Keratinocyte (primary cell): ENCODE measurements at regions not wholly inside any gene's neighbourhood (a gene's known extent, or its start where the extent isn't known, plus 50 kb on each side); places are given as distances from the start of the nearest gene placed in this dataset.

Source experiments
- DNase-seq: peaks from one replicate; pipeline ENCODE4 v3.0.0-alpha.2; 2011; ENCODE audit warnings: low read depth, missing footprints, low spot score
- FAIRE-seq: peaks from 2 replicates; lab custom pipeline; 2011; peaks lifted over from hg19 to GRCh38; lab: Jason Lieb, UNC
- H2AFZ ChIP-seq: 2 replicates; pipeline ENCODE4 v1.6.0; 2012; ENCODE audit warnings: low read length, control low read depth, inconsistent platforms; ENCODE audit not compliant: control insufficient read depth
- H3K27ac ChIP-seq: 2 replicates; pipeline ENCODE4 v1.5.1; 2011; ENCODE audit warnings: low read length; ENCODE audit not compliant: control insufficient read depth, insufficient read depth
- H3K27me3 ChIP-seq: 3 replicates; pipeline ENCODE4 v1.6.0; 2011; ENCODE audit warnings: low read length; ENCODE audit not compliant: control insufficient read depth, insufficient read depth; ENCODE audit errors: extremely low read depth
- H3K36me3 ChIP-seq, 2 experiments: 2 replicates in 1 of 2; 3 replicates in 1 of 2; pipeline ENCODE4 v1.5.1; 2011; ENCODE audit warnings: low read length in 2 of 2, mild to moderate bottlenecking in 1 of 2; ENCODE audit not compliant: control insufficient read depth in 2 of 2, insufficient read depth in 2 of 2; ENCODE audit errors: extremely low read depth in 1 of 2
- H3K4me1 ChIP-seq: 3 replicates; pipeline ENCODE4 v1.5.1; 2011; ENCODE audit warnings: low read length; ENCODE audit not compliant: control insufficient read depth, insufficient read depth; ENCODE audit errors: extremely low read depth
- H3K4me2 ChIP-seq: 3 replicates; pipeline ENCODE4 v1.6.0; 2011; ENCODE audit warnings: low read depth, low read length; ENCODE audit not compliant: control insufficient read depth, insufficient read depth; ENCODE audit errors: extremely low read depth
- H3K4me3 ChIP-seq, 3 experiments: fragments of 200-600 bp in 1 of 3; sonication (generic) in 1 of 3; 2 replicates in 2 of 3; 3 replicates in 1 of 3; pipeline ENCODE4 v1.5.1; 2011 to 2016; ENCODE audit warnings: low read length in 3 of 3, mild to moderate bottlenecking in 3 of 3, control low read depth in 2 of 3, inconsistent platforms in 1 of 3, low read depth in 1 of 3, mixed read lengths in 1 of 3, mixed run types in 1 of 3, moderate library complexity in 1 of 3; ENCODE audit not compliant: control insufficient read depth in 2 of 3, insufficient read depth in 2 of 3; ENCODE audit errors: extremely low read depth in 1 of 3
- H3K79me2 ChIP-seq: 2 replicates; pipeline ENCODE4 v1.6.0; 2012; ENCODE audit warnings: low read length; ENCODE audit not compliant: control insufficient read depth, insufficient read depth
- H3K9ac ChIP-seq: 3 replicates; pipeline ENCODE4 v1.6.0; 2011; ENCODE audit warnings: low read length; ENCODE audit not compliant: control insufficient read depth, insufficient read depth; ENCODE audit errors: extremely low read depth
- H3K9me1 ChIP-seq: 3 replicates; pipeline ENCODE4 v1.6.0; 2011; ENCODE audit warnings: low read length; ENCODE audit not compliant: control insufficient read depth, insufficient read depth; ENCODE audit errors: extremely low read depth
- H3K9me3 ChIP-seq: 2 replicates; pipeline ENCODE4 v1.5.1; 2012; ENCODE audit warnings: low read depth, low read length; ENCODE audit not compliant: control insufficient read depth
- H4K20me1 ChIP-seq: 3 replicates; pipeline ENCODE4 v1.6.0; 2011; ENCODE audit warnings: low read length; ENCODE audit not compliant: control insufficient read depth, insufficient read depth; ENCODE audit errors: extremely low read depth
- EZH2 ChIP-seq: IDR thresholded peaks from one replicate; pipeline ENCODE4 v1.6.1; 2012; ENCODE audit warnings: inconsistent platforms, mild to moderate bottlenecking, low read length, moderate library complexity
- dilution Hi-C: fragments of 300-500 bp; cut with MboI; formaldehyde crosslinking; loops from one replicate; pipeline ENCODE4 v1.7.0; 2020; ENCODE audit warnings: low sequenced_read_pairs; ENCODE audit not compliant: extremely low pct_ligation_motif_present
- TF ChIP-seq, protein P1 (sequence below), 3 experiments: IDR thresholded peaks in 1 of 3; conservative IDR thresholded peaks in 1 of 3; optimal IDR thresholded peaks in 1 of 3; 2 replicates in 2 of 3; 3 replicates in 1 of 3; pipeline versions ENCODE3 to v1.5.1; 2011; ENCODE audit warnings: low read length in 3 of 3, mild to moderate bottlenecking in 3 of 3, moderate library complexity in 2 of 3, control low read depth in 1 of 3, inconsistent platforms in 1 of 3; ENCODE audit not compliant: insufficient read depth in 2 of 3; ENCODE audit errors: extremely low read depth in 1 of 3

GRCh38 chr6:147627411-147627810, 118.9 kb downstream of the SAMD5 start:
- no peaks in the 10 kb centered on the region for H3K36me3 ChIP-seq
- no peaks in the 10 kb centered on the region for H3K4me1 ChIP-seq
- no peak overlapping the region for H2AFZ ChIP-seq
- H3K9me1 ChIP-seq = no peaks in the 10 kb centered on the region
- no peak for FAIRE-seq
- H3K79me2 ChIP-seq = no peaks in the 10 kb centered on the region
- no peaks in the 10 kb centered on the region for H3K9me3 ChIP-seq
- H3K27me3 ChIP-seq = no peaks in the 10 kb centered on the region
- H4K20me1 ChIP-seq = no peaks in the 10 kb centered on the region
- dilution Hi-C loops = no loop called here
- no peak for DNase-seq
- no peak overlapping the region for H3K4me2 ChIP-seq
- no peak overlapping the region for H3K9ac ChIP-seq
- no peak for TF ChIP-seq EZH2
- H3K4me3 ChIP-seq = no peak overlapping the region
- no peak overlapping the region for H3K27ac ChIP-seq

GRCh38 chr6:147633191-147633590, 124.7 kb downstream of the SAMD5 start:
- dilution Hi-C loops = no loop called here
- no peak for FAIRE-seq

DNA sequence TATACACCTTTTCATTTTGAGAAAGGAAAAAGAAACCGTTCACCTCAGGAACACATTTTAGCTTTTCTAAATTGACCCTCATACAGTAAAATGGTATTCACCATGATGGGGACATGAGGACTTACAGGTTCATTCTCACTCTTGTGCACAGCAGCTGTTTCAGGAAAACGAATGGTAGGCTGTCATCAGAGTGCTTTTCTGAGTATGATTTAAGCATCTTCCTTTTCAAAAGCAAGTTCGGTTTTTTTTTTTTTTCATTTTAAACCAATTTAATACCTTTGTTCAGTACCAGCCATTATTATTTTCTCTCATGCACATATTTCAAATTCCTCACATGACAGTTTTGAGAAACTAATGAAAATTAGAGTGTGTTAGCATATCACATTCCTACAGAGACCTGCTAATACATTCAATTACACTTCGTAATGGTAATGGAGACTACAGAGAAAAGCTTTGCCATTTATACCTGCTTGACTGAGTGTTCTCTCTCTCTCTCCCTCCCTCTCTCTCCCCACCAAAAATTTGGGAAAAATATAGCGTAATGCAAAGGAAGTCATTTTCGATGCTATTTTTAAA, 129.2 kb downstream of the SAMD5 start:
- Histone ChIP-seq H3K9me1 (no peaks in the 10 kb centered on the region), H3K4me1 (no peaks in the 10 kb centered on the region), H3K9me3 (no peaks in the 10 kb centered on the region), H3K27me3 (no peaks in the 10 kb centered on the region), H4K20me1 (no peaks in the 10 kb centered on the region), H3K4me2 (no peak overlapping the region), H3K27ac (no peak overlapping the region), H2AFZ (no peak overlapping the region), H3K4me3 (no peak overlapping the region), H3K9ac (no peak overlapping the region), H3K36me3 (no peaks in the 10 kb centered on the region), H3K79me2 (no peaks in the 10 kb centered on the region)
- DNase-seq (no peak), FAIRE-seq (no peak)
- TF ChIP-seq, protein P1, sequence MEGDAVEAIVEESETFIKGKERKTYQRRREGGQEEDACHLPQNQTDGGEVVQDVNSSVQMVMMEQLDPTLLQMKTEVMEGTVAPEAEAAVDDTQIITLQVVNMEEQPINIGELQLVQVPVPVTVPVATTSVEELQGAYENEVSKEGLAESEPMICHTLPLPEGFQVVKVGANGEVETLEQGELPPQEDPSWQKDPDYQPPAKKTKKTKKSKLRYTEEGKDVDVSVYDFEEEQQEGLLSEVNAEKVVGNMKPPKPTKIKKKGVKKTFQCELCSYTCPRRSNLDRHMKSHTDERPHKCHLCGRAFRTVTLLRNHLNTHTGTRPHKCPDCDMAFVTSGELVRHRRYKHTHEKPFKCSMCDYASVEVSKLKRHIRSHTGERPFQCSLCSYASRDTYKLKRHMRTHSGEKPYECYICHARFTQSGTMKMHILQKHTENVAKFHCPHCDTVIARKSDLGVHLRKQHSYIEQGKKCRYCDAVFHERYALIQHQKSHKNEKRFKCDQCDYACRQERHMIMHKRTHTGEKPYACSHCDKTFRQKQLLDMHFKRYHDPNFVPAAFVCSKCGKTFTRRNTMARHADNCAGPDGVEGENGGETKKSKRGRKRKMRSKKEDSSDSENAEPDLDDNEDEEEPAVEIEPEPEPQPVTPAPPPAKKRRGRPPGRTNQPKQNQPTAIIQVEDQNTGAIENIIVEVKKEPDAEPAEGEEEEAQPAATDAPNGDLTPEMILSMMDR (optimal IDR thresholded peaks at IDR 0.05 in 1 of 3, IDR thresholded peaks at IDR 0.05 in 1 of 3, conservative IDR thresholded peaks at IDR 0.05 in 1 of 3; ENCODE audit: extremely low read depth in 1 of 3, insufficient read depth in 2 of 3, low read length in 3 of 3) = no peak
- no peak for TF ChIP-seq EZH2
- dilution Hi-C loops = no loop called here

More at GRCh38 chr6:147633191-147633590, 124.7 kb downstream of the SAMD5 start:
- no peaks in the 10 kb centered on the region for H3K4me1 ChIP-seq
- no peaks in the 10 kb centered on the region for H3K27me3 ChIP-seq
- DNase-seq = no peak
- H2AFZ ChIP-seq = no peak overlapping the region
- no peak overlapping the region for H3K9ac ChIP-seq
- no peak overlapping the region for H3K4me3 ChIP-seq
- no peaks in the 10 kb centered on the region for H3K9me3 ChIP-seq
- H3K4me2 ChIP-seq = no peak overlapping the region
- no peaks in the 10 kb centered on the region for H3K9me1 ChIP-seq
- no peak overlapping the region for H3K27ac ChIP-seq
- no peaks in the 10 kb centered on the region for H3K36me3 ChIP-seq
- no peaks in the 10 kb centered on the region for H4K20me1 ChIP-seq
- TF ChIP-seq EZH2 = no peak
- no peaks in the 10 kb centered on the region for H3K79me2 ChIP-seq
